ENCODE measurements at regions not wholly inside any gene's neighbourhood (a gene's known extent, or its start where the extent isn't known, plus 50 kb on each side); places are given as distances from the start of the nearest gene placed in this dataset.

- in situ Hi-C loops (cut with MboI; ENCODE audit: low sequenced_read_pairs): no loop called here
- no peak for DNase-seq (ENCODE audit: low spot score in 2 of 2)
- Histone ChIP-seq H3K36me3 (replicated peaks) (no peaks in the 10 kb centered on the region), H3K27me3 (ENCODE audit: low read depth) (peaks cover 2% of the 10 kb centered on the region; the same call in 1 of the 2 replicates), H3K4me1 (no peaks in the 10 kb centered on the region), H3K4me3 (no peak overlapping the region), H3K9me3 (no peaks in the 10 kb centered on the region)
These were observed 75.4 kb upstream of the ATF3 start for GRCh38 chr1:212533148-212533517.

DNA sequence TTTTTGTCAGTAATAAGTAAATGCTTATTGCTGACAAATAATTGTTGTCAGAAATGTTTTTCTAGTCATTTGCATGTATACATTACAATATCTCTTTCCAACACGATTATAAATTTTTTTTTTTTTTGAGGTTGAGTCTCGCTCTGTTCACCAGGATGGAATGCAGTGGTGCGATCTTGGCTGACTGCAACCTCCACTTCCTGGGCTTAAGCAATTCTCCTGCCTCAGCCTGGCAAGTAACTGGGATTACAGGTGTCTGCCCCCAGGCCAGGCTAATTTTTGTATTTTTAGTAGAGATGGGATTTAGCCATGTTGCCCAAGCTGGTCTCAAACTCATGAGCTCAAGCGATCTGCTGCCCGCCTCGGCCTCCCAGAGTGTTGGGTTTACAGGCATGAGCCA is 72.0 kb upstream of the ATF3 start:
- in situ Hi-C loops (cut with MboI; ENCODE audit: low sequenced_read_pairs): no loop called here
- Histone ChIP-seq H3K36me3 (replicated peaks) (no peaks in the 10 kb centered on the region), H3K4me3 (no peak overlapping the region), H3K27me3 (ENCODE audit: low read depth) (no peaks in the 10 kb centered on the region), H3K9me3 (no peaks in the 10 kb centered on the region), H3K4me1 (no peaks in the 10 kb centered on the region)
- DNase-seq (ENCODE audit: low spot score in 2 of 2): no peak

- Histone ChIP-seq H3K4me1 (no peaks in the 10 kb centered on the region), H3K4me3 (no peak overlapping the region), H3K27me3 (ENCODE audit: low read depth) (no peaks in the 10 kb centered on the region), H3K36me3 (replicated peaks) (no peaks in the 10 kb centered on the region), H3K9me3 (no peaks in the 10 kb centered on the region)
- in situ Hi-C loops (cut with MboI; ENCODE audit: low sequenced_read_pairs): no loop called here
- no peak for DNase-seq (ENCODE audit: low spot score in 2 of 2)
These were observed 71.0 kb upstream of the ATF3 start for GRCh38 chr1:212537610-212538009.

DNA sequence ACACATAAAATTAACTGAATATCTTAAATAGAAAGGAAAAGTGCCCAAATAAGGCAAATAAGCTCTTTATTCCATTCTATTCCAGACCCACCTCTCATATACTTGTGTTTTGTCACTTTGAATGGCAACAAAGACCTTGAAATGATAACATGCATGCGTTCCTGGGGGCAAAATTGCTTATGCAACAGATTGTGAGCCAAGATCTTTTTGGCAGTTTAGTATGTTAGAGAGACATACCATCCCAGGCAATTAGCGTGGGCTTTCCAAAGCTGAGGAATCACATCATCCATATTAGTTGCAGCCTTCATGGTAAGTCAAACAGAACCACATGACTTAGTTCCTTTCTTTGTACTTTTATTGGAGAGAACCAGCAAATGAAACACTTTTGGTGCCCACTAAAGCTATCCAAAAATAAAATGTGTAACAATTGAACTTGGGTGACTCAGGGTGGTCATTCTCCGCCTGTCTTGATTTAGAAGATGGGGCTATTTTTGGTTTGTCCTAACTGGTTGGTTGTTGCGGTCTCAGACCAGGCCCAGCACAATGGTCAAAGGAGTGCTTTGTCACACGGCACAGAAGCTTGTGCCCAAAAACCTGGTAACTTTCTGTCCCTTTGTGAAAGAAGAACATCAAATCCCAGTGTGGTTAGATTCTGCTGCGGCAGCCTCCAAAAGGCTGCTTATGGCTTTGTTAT is 68.7 kb upstream of the ATF3 start:
- in situ Hi-C loops (cut with MboI; ENCODE audit: low sequenced_read_pairs): no loop called here
- no peak for DNase-seq (ENCODE audit: low spot score in 2 of 2)
- Histone ChIP-seq H3K36me3 (replicated peaks) (no peaks in the 10 kb centered on the region), H3K4me1 (no peaks in the 10 kb centered on the region), H3K9me3 (no peaks in the 10 kb centered on the region), H3K27me3 (ENCODE audit: low read depth) (no peaks in the 10 kb centered on the region), H3K4me3 (no peak overlapping the region)

DNA sequence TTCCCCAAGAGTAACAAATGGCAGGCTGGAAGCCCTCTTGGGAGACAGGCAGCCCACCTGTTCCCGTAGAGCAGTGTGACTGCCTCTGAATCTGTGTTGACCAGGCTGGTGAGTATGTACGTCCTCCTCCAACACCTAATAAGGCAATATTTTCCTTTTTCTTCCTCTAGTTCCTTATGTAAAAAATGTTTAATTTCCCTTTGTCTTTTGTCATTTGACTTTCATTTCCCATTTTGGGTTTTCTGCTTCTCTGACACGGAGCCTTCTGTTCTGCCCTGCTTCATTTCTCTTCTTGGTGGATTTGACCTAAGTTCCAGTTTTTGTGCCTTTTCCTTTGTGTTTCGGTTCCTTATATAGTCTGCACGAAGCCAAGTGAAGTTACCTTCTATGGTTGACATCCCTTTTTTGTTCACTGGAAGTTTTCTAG is 65.8 kb upstream of the ATF3 start:
- Histone ChIP-seq H3K9me3 (no peaks in the 10 kb centered on the region), H3K4me1 (peaks cover 24% of the 10 kb centered on the region), H3K4me3 (no peak overlapping the region), H3K36me3 (replicated peaks) (no peaks in the 10 kb centered on the region), H3K27me3 (ENCODE audit: low read depth) (no peaks in the 10 kb centered on the region)
- in situ Hi-C loops (cut with MboI; ENCODE audit: low sequenced_read_pairs): no loop called here
- DNase-seq (ENCODE audit: low spot score in 2 of 2): no peak

DNA sequence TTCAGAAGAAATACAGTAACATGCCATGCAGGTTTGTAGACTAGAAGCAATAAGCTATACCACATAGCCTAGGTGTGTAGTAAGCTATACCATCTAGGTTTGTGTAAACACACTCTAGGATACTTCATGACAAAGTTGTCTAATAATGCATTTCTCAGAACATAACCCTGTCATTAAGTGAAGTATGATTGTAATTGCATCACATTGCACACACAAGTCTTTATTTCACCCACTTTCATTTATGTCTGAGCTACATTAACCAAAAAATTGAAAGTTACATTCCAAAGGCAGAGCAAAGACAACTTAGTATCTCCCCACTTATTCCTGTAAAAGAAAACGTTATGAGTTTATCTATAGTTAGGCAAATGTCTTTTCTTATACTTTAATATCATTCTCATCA is 64.5 kb upstream of the ATF3 start:
- in situ Hi-C loops (cut with MboI; ENCODE audit: low sequenced_read_pairs): no loop called here
- no peak overlapping the region for H3K4me3 ChIP-seq
- no peaks in the 10 kb centered on the region for H3K27me3 ChIP-seq (ENCODE audit: low read depth)
- H3K9me3 ChIP-seq: no peaks in the 10 kb centered on the region
- no peak for DNase-seq (ENCODE audit: low spot score in 2 of 2)
- no peaks in the 10 kb centered on the region for H3K36me3 ChIP-seq (replicated peaks)
- H3K4me1 ChIP-seq: peaks cover 24% of the 10 kb centered on the region

- H3K36me3 ChIP-seq (replicated peaks): no peaks in the 10 kb centered on the region
- H3K27me3 ChIP-seq (ENCODE audit: low read depth): no peaks in the 10 kb centered on the region
- no peaks in the 10 kb centered on the region for H3K9me3 ChIP-seq
- in situ Hi-C loops (cut with MboI; ENCODE audit: low sequenced_read_pairs): no loop called here
- no peak overlapping the region for H3K4me3 ChIP-seq
- peaks cover 26% of the 10 kb centered on the region for H3K4me1 ChIP-seq
- peak; percentile 51 to 86 for DNase-seq (ENCODE audit: low spot score in 2 of 2)
These were observed 62.5 kb upstream of the ATF3 start for GRCh38 chr1:212545941-212546635.

DNA sequence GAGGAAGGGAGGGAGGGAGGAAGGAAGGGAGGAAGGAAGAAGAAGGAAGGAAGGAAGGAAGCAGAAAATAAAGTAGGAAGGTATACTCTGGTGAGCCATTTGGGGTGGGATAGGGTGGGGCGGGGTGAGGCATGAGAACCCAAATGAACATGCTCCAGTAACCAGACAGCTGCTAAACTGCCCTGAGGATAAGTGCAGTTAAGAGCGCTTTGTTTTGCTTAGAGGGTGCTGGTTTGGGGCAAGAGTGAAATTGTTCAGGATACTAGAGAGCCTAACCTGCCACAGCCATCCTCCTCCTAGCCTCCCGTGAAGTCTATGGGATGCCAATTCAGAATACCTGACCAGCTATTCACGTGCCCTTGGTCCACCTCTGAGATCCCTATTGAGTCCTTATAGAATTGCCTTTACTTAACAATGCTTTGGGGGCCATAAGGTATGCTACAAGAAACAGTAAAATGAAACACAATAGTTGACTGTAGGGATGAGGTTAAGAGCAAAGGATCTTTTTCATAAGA is 59.0 kb upstream of the ATF3 start:
- Histone ChIP-seq H3K9me3 (no peaks in the 10 kb centered on the region), H3K36me3 (replicated peaks) (no peaks in the 10 kb centered on the region), H3K4me1 (peaks cover 26% of the 10 kb centered on the region), H3K4me3 (no peak overlapping the region), H3K27me3 (ENCODE audit: low read depth) (no peaks in the 10 kb centered on the region)
- DNase-seq (ENCODE audit: low spot score in 2 of 2): no peak
- in situ Hi-C loops (cut with MboI; ENCODE audit: low sequenced_read_pairs): no loop called here

- in situ Hi-C loops (cut with MboI; ENCODE audit: low sequenced_read_pairs): no loop called here
- no peak for DNase-seq (ENCODE audit: low spot score in 2 of 2)
- no peaks in the 10 kb centered on the region for H3K36me3 ChIP-seq (replicated peaks)
- no peaks in the 10 kb centered on the region for H3K9me3 ChIP-seq
- peaks cover 9% of the 10 kb centered on the region for H3K4me1 ChIP-seq
- H3K4me3 ChIP-seq: no peak overlapping the region
- no peaks in the 10 kb centered on the region for H3K27me3 ChIP-seq (ENCODE audit: low read depth)
These were observed 56.6 kb upstream of the ATF3 start for GRCh38 chr1:212551929-212552328.

DNA sequence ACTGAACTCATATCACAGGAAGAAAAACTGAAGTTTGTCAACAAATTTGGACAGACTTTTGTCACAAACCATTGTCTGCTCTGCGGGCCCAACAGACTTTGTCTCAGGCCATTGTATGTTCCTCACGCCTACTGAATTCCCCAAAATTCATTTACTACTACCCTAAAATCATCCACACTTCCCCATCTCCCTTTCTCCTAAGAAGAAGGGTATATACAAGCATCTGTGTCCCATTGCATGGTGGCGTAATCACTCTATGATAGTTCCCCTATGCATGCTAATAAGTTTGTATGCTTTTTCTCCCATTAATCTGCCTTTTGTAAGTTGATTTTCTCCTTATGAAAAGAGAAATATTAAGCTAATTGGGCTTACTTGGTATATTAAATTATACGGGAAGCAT is 54.9 kb upstream of the ATF3 start:
- no peaks in the 10 kb centered on the region for H3K36me3 ChIP-seq (replicated peaks)
- H3K9me3 ChIP-seq: no peaks in the 10 kb centered on the region
- in situ Hi-C loops (cut with MboI; ENCODE audit: low sequenced_read_pairs): no loop called here
- DNase-seq (ENCODE audit: low spot score in 2 of 2): no peak
- no peaks in the 10 kb centered on the region for H3K27me3 ChIP-seq (ENCODE audit: low read depth)
- H3K4me3 ChIP-seq: no peak overlapping the region
- H3K4me1 ChIP-seq: peaks cover 12% of the 10 kb centered on the region

DNA sequence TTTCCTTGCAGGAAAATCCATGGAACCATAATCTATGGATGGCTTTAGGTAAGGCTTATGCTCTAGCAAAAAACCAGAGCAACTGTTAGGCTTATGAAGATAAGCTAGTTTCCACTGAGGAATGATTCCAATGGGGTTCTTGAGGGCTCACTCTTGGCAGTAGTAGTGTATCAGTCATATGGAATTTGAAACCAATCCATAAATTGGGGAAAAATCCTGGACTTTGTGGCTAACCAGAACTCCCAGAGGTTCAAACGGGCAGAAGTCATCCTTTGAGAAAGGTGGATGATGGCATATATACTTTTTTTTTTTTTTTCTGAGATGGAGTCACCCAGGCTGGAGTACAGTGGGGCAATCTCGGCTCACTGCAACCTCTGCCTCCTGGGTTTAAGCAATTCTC is 54.2 kb upstream of the ATF3 start:
- in situ Hi-C loops (cut with MboI; ENCODE audit: low sequenced_read_pairs): no loop called here
- no peaks in the 10 kb centered on the region for H3K27me3 ChIP-seq (ENCODE audit: low read depth)
- H3K4me3 ChIP-seq: no peak overlapping the region
- H3K9me3 ChIP-seq: no peaks in the 10 kb centered on the region
- DNase-seq (ENCODE audit: low spot score in 2 of 2): no peak
- H3K4me1 ChIP-seq: peaks cover 16% of the 10 kb centered on the region
- H3K36me3 ChIP-seq (replicated peaks): no peaks in the 10 kb centered on the region

DNA sequence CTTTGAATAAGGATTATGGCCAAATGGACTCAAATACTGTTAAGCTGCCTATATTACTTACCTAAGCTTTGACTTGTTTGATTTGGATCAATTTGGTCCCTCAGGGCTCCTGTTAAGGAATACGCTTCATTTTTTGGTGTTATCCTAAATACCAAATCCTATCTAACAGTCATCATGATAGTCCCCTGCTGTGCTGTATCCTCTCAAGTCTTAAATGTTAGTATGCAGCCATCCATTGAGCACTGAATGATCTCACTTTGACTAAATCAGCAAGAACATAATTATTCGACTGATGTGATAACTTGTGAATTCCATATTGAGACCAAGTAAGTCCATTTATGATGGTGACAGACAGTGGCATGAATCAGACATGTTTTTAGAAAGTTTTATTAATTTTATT is 53.1 kb upstream of the ATF3 start:
- peaks cover 14% of the 10 kb centered on the region for H3K4me1 ChIP-seq
- in situ Hi-C loops (cut with MboI; ENCODE audit: low sequenced_read_pairs): no loop called here
- no peaks in the 10 kb centered on the region for H3K36me3 ChIP-seq (replicated peaks)

DNA sequence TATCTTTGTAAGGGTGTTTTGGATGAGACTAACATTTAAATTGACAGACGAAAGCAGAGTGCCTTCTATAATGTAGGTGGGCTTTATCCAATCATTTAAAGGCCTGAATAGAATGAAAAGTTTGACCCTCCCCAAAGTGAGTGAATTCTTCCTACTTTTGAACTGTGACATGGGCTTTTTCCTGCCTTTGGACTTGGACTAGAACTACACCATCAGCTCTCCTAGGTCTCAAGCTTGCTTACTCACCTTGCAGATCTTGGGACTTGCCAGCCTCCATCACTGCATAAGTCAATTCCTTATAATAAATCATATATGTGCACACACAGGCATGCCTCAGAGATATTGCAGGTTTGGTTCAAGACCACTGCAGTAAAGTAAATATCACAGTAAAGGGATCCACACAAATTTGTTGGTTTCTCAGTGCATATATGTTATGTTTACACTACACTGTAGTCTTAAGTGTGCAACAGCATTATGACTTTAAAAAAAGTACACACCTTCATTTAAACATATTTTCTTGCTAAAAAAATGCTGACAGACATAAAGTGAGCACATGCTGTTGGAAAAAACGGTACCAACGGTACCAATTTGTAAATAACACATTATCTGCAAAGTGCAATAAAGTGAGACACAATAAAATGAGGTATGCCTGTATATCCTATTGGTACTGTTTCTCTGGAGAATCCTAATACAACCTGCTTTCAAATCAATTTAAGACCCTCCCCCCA is 51.6 kb upstream of the ATF3 start:
- Histone ChIP-seq H3K4me1 (peaks cover 14% of the 10 kb centered on the region), H3K27me3 (ENCODE audit: low read depth) (no peaks in the 10 kb centered on the region), H3K9me3 (no peaks in the 10 kb centered on the region), H3K4me3 (no peak overlapping the region), H3K36me3 (replicated peaks) (no peaks in the 10 kb centered on the region)
- DNase-seq (ENCODE audit: low spot score in 2 of 2): no peak
- in situ Hi-C loops (cut with MboI; ENCODE audit: low sequenced_read_pairs): no loop called here

More for the DNA sequence above, 53.1 kb upstream of the ATF3 start:
- Histone ChIP-seq H3K9me3 (no peaks in the 10 kb centered on the region), H3K27me3 (ENCODE audit: low read depth) (no peaks in the 10 kb centered on the region), H3K4me3 (no peak overlapping the region)
- DNase-seq (ENCODE audit: low spot score in 2 of 2): no peak
